ENCODE measurements at regions not wholly inside any gene's neighbourhood (a gene's known extent, or its start where the extent isn't known, plus 50 kb on each side); places are given as distances from the start of the nearest gene placed in this dataset.

DNA sequence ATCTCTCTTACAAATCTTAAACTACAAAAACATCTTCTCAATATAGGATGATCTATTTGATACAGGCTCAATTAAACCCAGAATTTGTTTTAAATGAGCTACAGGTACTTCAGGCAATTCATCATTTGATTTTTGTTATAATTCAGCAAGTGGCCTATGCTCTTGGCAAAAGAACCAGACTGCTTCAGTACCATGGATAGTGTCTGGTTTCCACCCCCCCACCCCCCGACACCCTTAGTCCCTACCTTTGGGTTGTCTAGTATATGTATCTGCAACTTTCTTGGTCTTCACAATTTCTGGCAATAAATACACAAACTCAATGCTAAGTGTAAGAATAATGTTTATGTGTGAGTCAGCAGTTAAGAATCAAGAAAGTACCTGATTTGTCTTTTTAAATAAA lies 97.3 kb upstream of the API5 start:
- no peak for ATAC-seq (ENCODE audit: low FRiP score)
- TF ChIP-seq, protein P1, sequence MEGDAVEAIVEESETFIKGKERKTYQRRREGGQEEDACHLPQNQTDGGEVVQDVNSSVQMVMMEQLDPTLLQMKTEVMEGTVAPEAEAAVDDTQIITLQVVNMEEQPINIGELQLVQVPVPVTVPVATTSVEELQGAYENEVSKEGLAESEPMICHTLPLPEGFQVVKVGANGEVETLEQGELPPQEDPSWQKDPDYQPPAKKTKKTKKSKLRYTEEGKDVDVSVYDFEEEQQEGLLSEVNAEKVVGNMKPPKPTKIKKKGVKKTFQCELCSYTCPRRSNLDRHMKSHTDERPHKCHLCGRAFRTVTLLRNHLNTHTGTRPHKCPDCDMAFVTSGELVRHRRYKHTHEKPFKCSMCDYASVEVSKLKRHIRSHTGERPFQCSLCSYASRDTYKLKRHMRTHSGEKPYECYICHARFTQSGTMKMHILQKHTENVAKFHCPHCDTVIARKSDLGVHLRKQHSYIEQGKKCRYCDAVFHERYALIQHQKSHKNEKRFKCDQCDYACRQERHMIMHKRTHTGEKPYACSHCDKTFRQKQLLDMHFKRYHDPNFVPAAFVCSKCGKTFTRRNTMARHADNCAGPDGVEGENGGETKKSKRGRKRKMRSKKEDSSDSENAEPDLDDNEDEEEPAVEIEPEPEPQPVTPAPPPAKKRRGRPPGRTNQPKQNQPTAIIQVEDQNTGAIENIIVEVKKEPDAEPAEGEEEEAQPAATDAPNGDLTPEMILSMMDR (IDR thresholded peaks at IDR 0.05): no peak
- DNase-seq (ENCODE audit: low spot score): no peak

DNA sequence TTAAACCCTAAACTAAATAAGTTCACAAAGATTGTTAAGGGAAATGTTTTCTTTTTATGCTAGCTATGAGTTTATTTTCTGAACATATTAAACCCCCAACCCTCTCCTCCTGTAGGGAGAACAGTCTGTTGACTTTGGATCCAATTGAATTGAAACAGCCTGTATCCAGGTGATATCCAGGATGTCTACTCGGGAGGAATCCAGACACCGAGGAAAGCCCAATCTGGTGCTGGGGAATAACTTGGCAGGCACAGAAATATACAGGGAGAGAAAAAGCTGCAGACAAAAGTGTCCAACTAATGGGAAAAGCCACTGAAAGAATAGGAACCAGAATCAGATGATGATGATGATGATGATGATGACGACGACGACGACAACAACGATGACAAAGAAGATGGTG lies 93.9 kb upstream of the API5 start:
- DNase-seq (ENCODE audit: low spot score): no peak
- no peak for ATAC-seq (ENCODE audit: low FRiP score)
- TF ChIP-seq, protein P1 (IDR thresholded peaks at IDR 0.05): no peak

DNA sequence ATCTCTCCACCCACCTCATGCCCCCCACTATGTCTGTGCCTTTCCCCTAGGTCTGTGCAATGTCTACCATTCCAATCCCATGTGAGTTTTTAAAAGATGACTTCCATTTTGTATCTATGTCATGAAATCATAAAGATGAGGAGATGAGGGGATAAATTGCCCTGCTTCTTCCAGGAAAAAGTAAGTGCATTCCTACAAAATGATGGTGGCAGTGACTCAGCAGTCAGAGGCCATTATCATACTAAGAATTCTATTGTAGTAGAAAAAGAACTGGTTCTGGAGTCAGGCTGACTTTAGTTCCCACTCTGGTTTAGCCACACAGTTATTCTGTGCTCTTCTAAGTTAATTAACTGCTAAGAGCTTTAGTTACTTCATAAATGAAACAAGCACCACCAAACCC lies 89.6 kb upstream of the API5 start:
- ATAC-seq (ENCODE audit: low FRiP score) (no peak), DNase-seq (ENCODE audit: low spot score) (no peak)
- TF ChIP-seq, protein P1 (IDR thresholded peaks at IDR 0.05): no peak

DNA sequence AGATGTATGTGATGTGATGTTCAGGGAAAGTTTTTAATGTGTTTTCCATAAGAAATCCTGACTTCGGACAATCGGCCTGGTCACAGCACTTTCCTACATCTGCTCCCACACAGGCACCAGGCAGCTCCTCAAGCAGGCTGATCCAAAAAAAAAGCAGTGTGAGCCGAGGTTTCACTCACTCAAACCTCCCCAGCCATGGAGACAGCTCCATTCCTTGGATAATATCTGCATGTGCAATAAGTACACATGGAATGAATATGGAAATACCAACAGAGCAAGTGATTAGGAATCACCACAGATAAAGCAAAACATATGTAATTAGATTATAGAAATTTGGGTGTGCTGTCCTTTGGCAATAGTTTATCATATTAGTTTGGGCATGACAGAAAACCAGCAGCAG lies 88.8 kb upstream of the API5 start:
- TF ChIP-seq, protein P1 (IDR thresholded peaks at IDR 0.05): no peak

DNA sequence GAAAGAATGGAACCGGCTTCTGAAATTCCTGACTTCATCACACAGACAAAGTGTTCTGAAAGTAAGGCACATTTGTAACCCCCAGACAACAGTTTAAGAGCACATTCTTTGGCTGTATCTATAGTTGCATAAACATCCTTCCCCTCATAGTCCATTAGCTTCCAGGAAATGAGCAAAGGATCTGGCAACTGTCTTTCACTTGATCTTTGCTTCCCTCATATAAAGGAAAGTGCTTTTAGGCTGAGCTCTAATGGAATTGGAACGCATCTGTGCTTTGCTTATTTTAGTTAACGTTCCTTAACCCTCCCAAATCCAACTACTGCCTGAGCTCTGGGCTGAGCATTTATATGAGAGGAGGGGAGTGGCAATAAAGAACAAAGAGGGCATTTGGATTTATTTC lies 76.9 kb upstream of the API5 start:
- ATAC-seq (ENCODE audit: low FRiP score) (no peak), DNase-seq (ENCODE audit: low spot score) (no peak)
- TF ChIP-seq, protein P1 (IDR thresholded peaks at IDR 0.05): no peak

More for the DNA sequence above, 88.8 kb upstream of the API5 start:
- no peak for ATAC-seq (ENCODE audit: low FRiP score)
- no peak for DNase-seq (ENCODE audit: low spot score)

DNA sequence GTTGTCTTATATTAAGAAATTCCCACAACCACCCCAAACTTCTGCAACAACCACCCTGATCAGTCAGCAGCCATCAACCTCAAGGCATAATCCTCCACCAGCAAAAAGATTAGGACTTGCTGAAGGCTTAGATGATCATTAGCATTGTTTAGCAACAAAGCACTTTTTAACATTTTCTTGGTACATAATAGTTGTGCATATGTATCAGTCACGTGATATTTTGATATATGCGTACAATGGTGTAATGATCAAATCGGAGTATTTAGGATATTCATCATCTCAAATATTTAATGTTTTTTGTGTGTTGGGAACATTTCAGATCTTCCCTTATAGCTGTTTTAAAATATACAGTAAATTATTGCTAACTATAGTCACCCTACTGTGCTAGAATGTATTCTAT lies 73.5 kb upstream of the API5 start:
- TF ChIP-seq, protein P1 (IDR thresholded peaks at IDR 0.05): no peak
- DNase-seq (ENCODE audit: low spot score) (no peak), ATAC-seq (ENCODE audit: low FRiP score) (no peak)

DNA sequence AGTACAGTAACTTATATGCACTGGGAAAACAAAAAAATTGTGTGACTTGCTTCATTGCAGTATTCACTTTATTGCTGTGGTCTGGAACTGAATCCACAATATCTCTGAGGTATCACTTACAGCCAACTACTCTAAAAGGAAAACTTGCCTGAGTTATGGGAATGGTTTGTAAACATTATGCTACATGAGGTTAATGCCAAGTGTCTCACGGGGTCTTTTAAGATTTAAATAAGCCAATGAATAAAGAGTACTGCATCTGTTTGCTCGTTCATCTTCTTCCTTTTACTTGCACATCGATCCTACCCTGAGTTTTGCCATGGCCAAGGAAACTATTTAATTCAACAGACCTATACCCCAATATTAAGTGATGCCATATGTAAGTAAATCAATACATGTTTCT lies 72.0 kb upstream of the API5 start:
- DNase-seq (ENCODE audit: low spot score) (no peak), ATAC-seq (ENCODE audit: low FRiP score) (no peak)
- TF ChIP-seq, protein P1 (IDR thresholded peaks at IDR 0.05): no peak

Measured in omental fat pad (tissue), 3 donors.